HG03520 (cell line): ENCODE measurements at regions not wholly inside any gene's neighbourhood (a gene's known extent, or its start where the extent isn't known, plus 50 kb on each side); places are given as distances from the start of the nearest gene placed in this dataset.
A peak's percentile ranks its signal among the peaks of the same experiment; 100 is the strongest.

Source experiments
- ATAC-seq: cut with Tn5 transposase; IDR thresholded peaks from one replicate; pipeline ENCODE4 v1.9.1; 2021; ENCODE audit warnings: mild to moderate bottlenecking, moderate library complexity; ENCODE audit not compliant: unreplicated experiment

GRCh38 chr14:38904959-38905358 lies 198.1 kb downstream of the SEC23A start:
- no peak for ATAC-seq

GRCh38 chr14:38901791-38902190 lies 201.2 kb downstream of the SEC23A start:
- ATAC-seq: no peak

- no peak for ATAC-seq
These were observed 202.1 kb downstream of the SEC23A start for GRCh38 chr14:38900887-38901286.

GRCh38 chr14:38887696-38888095 lies 215.3 kb downstream of the SEC23A start:
- no peak for ATAC-seq

- no peak for ATAC-seq
These were observed 218.9 kb downstream of the SEC23A start for GRCh38 chr14:38884109-38884508.

- ATAC-seq: no peak
These were observed 219.9 kb downstream of the SEC23A start for GRCh38 chr14:38883127-38883526.

GRCh38 chr14:38882533-38882932 lies 220.5 kb downstream of the SEC23A start:
- ATAC-seq: no peak

GRCh38 chr14:38880643-38881524 lies 222.2 kb downstream of the SEC23A start:
- ATAC-seq: no peak

GRCh38 chr14:38877744-38878388 lies 225.2 kb downstream of the SEC23A start:
- no peak for ATAC-seq

GRCh38 chr14:38874721-38875120 lies 228.3 kb downstream of the SEC23A start:
- no peak for ATAC-seq

- ATAC-seq: no peak
These were observed 229.0 kb downstream of the SEC23A start for GRCh38 chr14:38873941-38874612.

- ATAC-seq: no peak
These were observed 232.7 kb downstream of the SEC23A start for GRCh38 chr14:38870296-38870836.

- no peak for ATAC-seq
These were observed 234.4 kb downstream of the SEC23A start for GRCh38 chr14:38868399-38869290.

- ATAC-seq: peak; percentile 90
These were observed 235.4 kb downstream of the SEC23A start for GRCh38 chr14:38867561-38868150.

GRCh38 chr14:38866461-38866860 lies 236.6 kb downstream of the SEC23A start:
- ATAC-seq: no peak

GRCh38 chr14:38862366-38862765 lies 240.7 kb downstream of the SEC23A start:
- ATAC-seq: no peak

- no peak for ATAC-seq
These were observed 242.5 kb downstream of the SEC23A start for GRCh38 chr14:38860530-38860929.

- ATAC-seq: no peak
These were observed 246.2 kb downstream of the SEC23A start for GRCh38 chr14:38856798-38857197.

- ATAC-seq: no peak
These were observed 247.5 kb downstream of the SEC23A start for GRCh38 chr14:38855513-38855912.

GRCh38 chr14:38851111-38851510 lies 251.9 kb downstream of the SEC23A start:
- no peak for ATAC-seq
